Activated gamma-delta T cell treated with Interleukin-2 at 50 U/mL for 16 hours (primary cell): ENCODE measurements at regions not wholly inside any gene's neighbourhood (a gene's known extent, or its start where the extent isn't known, plus 50 kb on each side); places are given as distances from the start of the nearest gene placed in this dataset.
"Not testable (repeated sequence)": the region's sequence is repeated elsewhere in the genome, so short reads cannot be mapped to it uniquely, and the experiment has no call there.

ENCODE experiments used
- DNase-seq: peaks from one replicate; pipeline ENCODE4 v3.0.0-alpha.2; 2020

- DNase-seq = no peak
Measured at GRCh38 chr12:66733321-66733720, 54.4 kb upstream of the GRIP1 start.

GRCh38 chr12:66733839-66734238, 55.0 kb upstream of the GRIP1 start:
- no peak for DNase-seq

GRCh38 chr12:66735275-66735674, 56.4 kb upstream of the GRIP1 start:
- DNase-seq = no peak

GRCh38 chr12:66736931-66737330, 58.1 kb upstream of the GRIP1 start:
- no peak for DNase-seq

- DNase-seq = no peak
Measured at GRCh38 chr12:66739266-66739665, 60.4 kb upstream of the GRIP1 start.

GRCh38 chr12:66739940-66740651, 61.2 kb upstream of the GRIP1 start:
- no peak for DNase-seq

- no peak for DNase-seq
Measured at GRCh38 chr12:66740732-66741131, 61.9 kb upstream of the GRIP1 start.

GRCh38 chr12:66741919-66742318, 63.0 kb upstream of the GRIP1 start:
- DNase-seq = no peak

- DNase-seq = no peak
Measured at GRCh38 chr12:66742508-66743367, 63.9 kb upstream of the GRIP1 start.

GRCh38 chr12:66744461-66744860, 65.6 kb upstream of the GRIP1 start:
- DNase-seq = no peak

- no peak for DNase-seq
Measured at GRCh38 chr12:66744956-66745383, 66.1 kb upstream of the GRIP1 start.

GRCh38 chr12:66746489-66747201, 67.8 kb upstream of the GRIP1 start:
- DNase-seq = no peak

- DNase-seq = no peak
Measured at GRCh38 chr12:66751432-66752113, 72.7 kb upstream of the GRIP1 start.

GRCh38 chr12:66753810-66754209, 74.9 kb upstream of the GRIP1 start:
- DNase-seq = no peak

- no peak for DNase-seq
Measured at GRCh38 chr12:66755727-66756395, 77.0 kb upstream of the GRIP1 start.

GRCh38 chr12:66756631-66757030, 77.8 kb upstream of the GRIP1 start:
- DNase-seq = no peak

- not testable (repeated sequence) for DNase-seq
Measured at GRCh38 chr12:66760122-66760521, 81.2 kb upstream of the GRIP1 start.

- DNase-seq = no peak
Measured at GRCh38 chr12:66763467-66763866, 84.6 kb upstream of the GRIP1 start.

- DNase-seq = no peak
Measured at GRCh38 chr12:66765204-66765603, 86.3 kb upstream of the GRIP1 start.

GRCh38 chr12:66767536-66767935, 88.7 kb upstream of the GRIP1 start:
- DNase-seq = no peak

GRCh38 chr12:66768293-66768692, 89.4 kb upstream of the GRIP1 start:
- DNase-seq = no peak

GRCh38 chr12:66774929-66775328, 96.1 kb upstream of the GRIP1 start:
- no peak for DNase-seq
